HL-60 (cell line): ENCODE measurements at regions not wholly inside any gene's neighbourhood (a gene's known extent, or its start where the extent isn't known, plus 50 kb on each side); places are given as distances from the start of the nearest gene placed in this dataset.
A peak's percentile ranks its signal among the peaks of the same experiment; 100 is the strongest.

Experiments
- DNase-seq, 2 experiments: peaks; one replicate each; pipeline ENCODE4 v3.0.0-alpha.2; 2010 to 2020; ENCODE audit warnings: low read depth in 1 of 2, low spot score in 1 of 2
- H3K27ac ChIP-seq: fragments of 250-450 bp; sonication (Bioruptor Pico); replicated peaks from 2 replicates; pipeline ENCODE4 v1.5.1; 2020; ENCODE audit warnings: mild to moderate bottlenecking, moderate library complexity
- H3K27me3 ChIP-seq: fragments of 250-450 bp; sonication (Bioruptor Pico); 2 replicates; pipeline ENCODE4 v1.5.1; 2021; ENCODE audit warnings: mild to moderate bottlenecking, moderate library complexity; ENCODE audit not compliant: insufficient read depth, poor library complexity, severe bottlenecking
- H3K4me3 ChIP-seq: replicated peaks from 2 replicates; pipeline ENCODE4 v1.5.1; 2011; ENCODE audit warnings: mild to moderate bottlenecking, control low read depth, low read length; ENCODE audit not compliant: insufficient read depth
- CTCF ChIP-seq: IDR thresholded peaks from one replicate; pipeline ENCODE4 v1.5.1; 2011; ENCODE audit warnings: low read length, control low read depth, inconsistent platforms; ENCODE audit not compliant: insufficient read depth
- GABPA ChIP-seq: IDR thresholded peaks from 2 replicates; pipeline ENCODE4 v1.6.1; 2012; ENCODE audit warnings: low read depth
- POLR2AphosphoS5 ChIP-seq: IDR thresholded peaks from 2 replicates; pipeline ENCODE4 v1.6.1; 2012; ENCODE audit warnings: low read depth
- REST ChIP-seq: IDR thresholded peaks from 2 replicates; pipeline ENCODE4 v1.6.1; 2012; ENCODE audit warnings: low read depth; ENCODE audit not compliant: insufficient replicate concordance
- SPI1 ChIP-seq: IDR thresholded peaks from 2 replicates; pipeline ENCODE4 v1.6.1; 2012; ENCODE audit warnings: low read depth, mild to moderate bottlenecking, borderline replicate concordance

GRCh38 chr16:85553436-85554113, 59.5 kb upstream of the GSE1 start:
- DNase-seq, result peak; percentile 49 to 58
- TF ChIP-seq REST, result no peak
- 0 out of 2 replicates have a peak, but pooled peaks have one; percentile 14 for TF ChIP-seq POLR2AphosphoS5
- peak overlapping the region; percentile 98 for H3K27ac ChIP-seq

GRCh38 chr16:85554114-85554888, 58.8 kb upstream of the GSE1 start:
- H3K27ac ChIP-seq, result peak overlapping the region; percentile 98
- TF ChIP-seq REST (no peak), SPI1 (no peak), CTCF (no peak), GABPA (no peak), POLR2AphosphoS5 (peak; percentile 71)

More at GRCh38 chr16:85553436-85554113, 59.5 kb upstream of the GSE1 start:
- peak overlapping the region; percentile 64 for H3K4me3 ChIP-seq
- H3K27me3 ChIP-seq, result no peaks in the 10 kb centered on the region

GRCh38 chr16:85554889-85555718, 58.0 kb upstream of the GSE1 start:
- TF ChIP-seq POLR2AphosphoS5 (peak; percentile 5; the same call in 1 of the 2 replicates), GABPA (no peak)
- DNase-seq, result peak in 1 of 2 experiments; percentile 50
- no peaks in the 10 kb centered on the region for H3K27me3 ChIP-seq
- H3K27ac ChIP-seq, result peak overlapping the region; percentile 98
- H3K4me3 ChIP-seq, result peak overlapping the region; percentile 64

More at GRCh38 chr16:85554114-85554888, 58.8 kb upstream of the GSE1 start:
- Histone ChIP-seq H3K4me3 (peak overlapping the region; percentile 64), H3K27me3 (no peaks in the 10 kb centered on the region)
- peak; percentile 60 to 86 for DNase-seq

GRCh38 chr16:85555719-85556455, 57.2 kb upstream of the GSE1 start:
- Histone ChIP-seq H3K4me3 (peak overlapping the region; percentile 64), H3K27ac (peak overlapping the region; percentile 98), H3K27me3 (no peaks in the 10 kb centered on the region)
- TF ChIP-seq POLR2AphosphoS5 (peak; percentile 47; the same call in 1 of the 2 replicates), REST (no peak), SPI1 (no peak)
- DNase-seq, result no peak
